ENCODE measurements at regions not wholly inside any gene's neighbourhood (a gene's known extent, or its start where the extent isn't known, plus 50 kb on each side); places are given as distances from the start of the nearest gene placed in this dataset.

DNA sequence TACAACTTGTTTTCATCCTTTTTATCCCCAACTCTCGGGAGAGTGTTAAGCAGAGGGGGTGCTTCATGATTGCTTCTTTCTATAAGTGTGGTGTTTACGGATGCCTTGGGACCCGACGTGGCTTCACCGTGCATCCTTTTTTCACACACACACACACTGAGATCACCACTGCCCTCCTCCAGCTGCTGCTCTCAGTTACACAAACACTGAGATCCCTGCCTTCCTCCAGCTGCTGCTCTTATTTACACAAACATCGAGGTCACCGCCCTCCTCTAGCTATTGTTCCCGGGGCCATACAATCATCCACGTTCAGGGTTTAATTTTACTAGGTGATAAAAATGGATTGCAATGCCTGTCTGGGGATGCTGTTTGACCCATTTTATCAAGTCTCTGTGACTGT, 155.4 kb upstream of the FAM9B start:
- H3K4me2 ChIP-seq: no peak overlapping the region
- H3K36me3 ChIP-seq (ENCODE audit: insufficient read depth): no peaks in the 10 kb centered on the region
- H3K27me3 ChIP-seq (ENCODE audit: insufficient read depth, low read depth): no peaks in the 10 kb centered on the region
- no peak overlapping the region for H3K4me3 ChIP-seq (IDR thresholded peaks at IDR 0.05; ENCODE audit: insufficient read depth, low read depth, low read length)
- TF ChIP-seq, protein P1, sequence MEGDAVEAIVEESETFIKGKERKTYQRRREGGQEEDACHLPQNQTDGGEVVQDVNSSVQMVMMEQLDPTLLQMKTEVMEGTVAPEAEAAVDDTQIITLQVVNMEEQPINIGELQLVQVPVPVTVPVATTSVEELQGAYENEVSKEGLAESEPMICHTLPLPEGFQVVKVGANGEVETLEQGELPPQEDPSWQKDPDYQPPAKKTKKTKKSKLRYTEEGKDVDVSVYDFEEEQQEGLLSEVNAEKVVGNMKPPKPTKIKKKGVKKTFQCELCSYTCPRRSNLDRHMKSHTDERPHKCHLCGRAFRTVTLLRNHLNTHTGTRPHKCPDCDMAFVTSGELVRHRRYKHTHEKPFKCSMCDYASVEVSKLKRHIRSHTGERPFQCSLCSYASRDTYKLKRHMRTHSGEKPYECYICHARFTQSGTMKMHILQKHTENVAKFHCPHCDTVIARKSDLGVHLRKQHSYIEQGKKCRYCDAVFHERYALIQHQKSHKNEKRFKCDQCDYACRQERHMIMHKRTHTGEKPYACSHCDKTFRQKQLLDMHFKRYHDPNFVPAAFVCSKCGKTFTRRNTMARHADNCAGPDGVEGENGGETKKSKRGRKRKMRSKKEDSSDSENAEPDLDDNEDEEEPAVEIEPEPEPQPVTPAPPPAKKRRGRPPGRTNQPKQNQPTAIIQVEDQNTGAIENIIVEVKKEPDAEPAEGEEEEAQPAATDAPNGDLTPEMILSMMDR (conservative IDR thresholded peaks at IDR 0.05; ENCODE audit: low read depth, low read length): no peak
- no peak overlapping the region for H2AFZ ChIP-seq (ENCODE audit: low read depth)
- no peaks in the 10 kb centered on the region for H3K79me2 ChIP-seq (ENCODE audit: insufficient read depth, low read depth)
- no peaks in the 10 kb centered on the region for H4K20me1 ChIP-seq (ENCODE audit: insufficient read depth)
- H3K4me1 ChIP-seq (ENCODE audit: low read depth, poor library complexity, severe bottlenecking): no peaks in the 10 kb centered on the region
- H3K27ac ChIP-seq: no peak overlapping the region
- no peak overlapping the region for H3K9ac ChIP-seq

DNA sequence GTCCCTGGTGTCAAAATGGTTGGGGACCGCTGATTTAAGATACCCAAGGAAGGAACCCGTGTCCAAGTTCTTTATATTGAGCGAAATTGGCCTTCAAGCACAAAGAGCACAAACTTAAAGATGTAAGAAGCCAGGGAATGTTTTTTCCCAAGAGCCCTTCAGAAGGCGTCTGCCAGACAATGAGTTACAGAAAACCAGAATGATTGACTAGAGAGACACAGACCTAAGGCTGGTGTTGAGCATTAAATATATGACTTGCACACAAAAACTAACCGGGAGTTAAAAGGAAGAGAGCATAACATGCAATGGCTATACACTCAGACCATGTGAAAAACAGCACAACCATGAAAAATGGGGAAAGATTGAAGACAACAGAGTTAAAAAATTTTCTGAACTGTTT, 157.5 kb upstream of the FAM9B start:
- TF ChIP-seq, protein P1 (conservative IDR thresholded peaks at IDR 0.05; ENCODE audit: low read depth, low read length): no peak

DNA sequence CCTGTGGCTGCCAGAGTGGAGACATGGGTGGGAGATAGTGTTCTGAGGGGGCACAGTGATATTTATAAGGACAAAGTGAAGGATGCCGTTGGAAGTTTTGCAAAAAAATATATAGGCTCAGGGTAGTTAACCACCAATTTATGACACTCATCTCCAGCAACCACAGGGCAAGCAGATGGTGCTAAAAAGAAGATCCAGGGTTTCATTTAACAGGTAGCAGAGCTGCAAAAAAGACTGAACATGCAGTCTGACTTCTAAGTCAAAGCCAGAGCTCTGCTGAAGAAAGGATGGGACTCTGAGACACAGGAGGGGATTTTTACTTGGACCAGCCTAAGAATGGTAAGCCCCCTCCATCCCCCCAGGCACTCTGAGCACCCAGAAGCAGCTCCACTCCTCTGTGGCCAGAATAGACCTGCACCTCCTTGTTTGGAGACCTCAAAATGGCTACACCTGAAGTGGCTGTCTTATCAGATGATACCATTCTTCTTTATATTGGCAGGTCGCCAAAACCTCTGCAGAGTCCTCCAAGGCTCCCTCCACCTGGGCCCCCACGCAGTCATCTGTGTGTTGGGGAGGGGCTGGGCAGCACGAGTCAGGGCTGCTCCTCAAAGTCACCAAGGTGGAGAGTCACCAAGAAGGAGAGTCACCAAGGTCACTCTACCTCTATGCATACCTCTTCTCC, 161.4 kb upstream of the FAM9B start:
- TF ChIP-seq, protein P1 (conservative IDR thresholded peaks at IDR 0.05; ENCODE audit: low read depth, low read length): no peak
- Histone ChIP-seq H3K27ac (no peak overlapping the region), H3K4me2 (no peak overlapping the region), H3K79me2 (ENCODE audit: insufficient read depth, low read depth) (no peaks in the 10 kb centered on the region), H3K4me1 (ENCODE audit: low read depth, poor library complexity, severe bottlenecking) (peaks cover 6% of the 10 kb centered on the region), H3K9ac (no peak overlapping the region), H3K27me3 (ENCODE audit: insufficient read depth, low read depth) (no peaks in the 10 kb centered on the region), H4K20me1 (ENCODE audit: insufficient read depth) (no peaks in the 10 kb centered on the region), H3K4me3 (IDR thresholded peaks at IDR 0.05; ENCODE audit: insufficient read depth, low read depth, low read length) (no peak overlapping the region), H3K36me3 (ENCODE audit: insufficient read depth) (no peaks in the 10 kb centered on the region), H2AFZ (ENCODE audit: low read depth) (no peak overlapping the region; the same call in 1 of the 2 replicates)

More for the DNA sequence above, 157.5 kb upstream of the FAM9B start:
- H3K9ac ChIP-seq: no peak overlapping the region
- H3K4me1 ChIP-seq (ENCODE audit: low read depth, poor library complexity, severe bottlenecking): peaks cover 6% of the 10 kb centered on the region
- H3K4me3 ChIP-seq (IDR thresholded peaks at IDR 0.05; ENCODE audit: insufficient read depth, low read depth, low read length): no peak overlapping the region
- H2AFZ ChIP-seq (ENCODE audit: low read depth): no peak overlapping the region
- no peaks in the 10 kb centered on the region for H3K79me2 ChIP-seq (ENCODE audit: insufficient read depth, low read depth)
- H4K20me1 ChIP-seq (ENCODE audit: insufficient read depth): no peaks in the 10 kb centered on the region
- no peak overlapping the region for H3K27ac ChIP-seq
- H3K36me3 ChIP-seq (ENCODE audit: insufficient read depth): no peaks in the 10 kb centered on the region
- H3K27me3 ChIP-seq (ENCODE audit: insufficient read depth, low read depth): no peaks in the 10 kb centered on the region
- H3K4me2 ChIP-seq: no peak overlapping the region

- no peak overlapping the region for H3K27ac ChIP-seq
These were observed 163.2 kb upstream of the FAM9B start for GRCh38 chrX:9196961-9197640.

More at GRCh38 chrX:9196961-9197640, 163.2 kb upstream of the FAM9B start:
- Histone ChIP-seq H3K9ac (no peak overlapping the region), H3K4me1 (ENCODE audit: low read depth, poor library complexity, severe bottlenecking) (peaks cover 6% of the 10 kb centered on the region), H3K4me2 (no peak overlapping the region), H3K27me3 (ENCODE audit: insufficient read depth, low read depth) (no peaks in the 10 kb centered on the region), H2AFZ (ENCODE audit: low read depth) (no peak overlapping the region), H3K36me3 (ENCODE audit: insufficient read depth) (no peaks in the 10 kb centered on the region), H3K79me2 (ENCODE audit: insufficient read depth, low read depth) (no peaks in the 10 kb centered on the region), H4K20me1 (ENCODE audit: insufficient read depth) (no peaks in the 10 kb centered on the region), H3K4me3 (IDR thresholded peaks at IDR 0.05; ENCODE audit: insufficient read depth, low read depth, low read length) (no peak overlapping the region)
- TF ChIP-seq, protein P1 (conservative IDR thresholded peaks at IDR 0.05; ENCODE audit: low read depth, low read length): no peak
